ENCODE measurements at regions not wholly inside any gene's neighbourhood (a gene's known extent, or its start where the extent isn't known, plus 50 kb on each side); places are given as distances from the start of the nearest gene placed in this dataset.

DNA sequence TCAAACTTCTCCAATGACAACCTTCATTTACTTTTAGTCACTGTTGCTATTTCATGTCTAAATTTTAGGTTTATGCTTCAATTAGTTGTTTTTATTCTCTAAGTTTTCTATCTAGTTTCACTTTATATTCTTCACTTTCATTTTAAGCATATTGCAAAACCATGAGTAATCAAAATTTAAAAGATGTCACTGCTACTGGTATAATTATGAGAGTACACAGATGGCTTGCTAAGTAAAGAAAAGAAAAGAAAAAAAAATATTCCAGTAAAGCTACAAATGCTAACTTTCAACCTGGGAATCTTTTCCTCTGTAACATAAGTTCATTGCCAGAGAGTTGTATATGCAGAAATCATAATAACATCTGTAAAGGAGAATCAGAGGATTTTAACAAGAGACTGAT, 1624.7 kb downstream of the PCDH9 start:
- Histone ChIP-seq H3K23ac (ENCODE audit: insufficient read length, low read depth, low read length) (no peak overlapping the region), H4K91ac (ENCODE audit: insufficient read length, low read depth, low read length) (no peak overlapping the region), H3K79me1 (ENCODE audit: insufficient read depth, low read depth, low read length, poor library complexity, severe bottlenecking) (no peaks in the 10 kb centered on the region), H2BK5ac (ENCODE audit: insufficient read length, low read length) (no peak overlapping the region), H3K18ac (ENCODE audit: insufficient read length, low read depth, low read length) (no peak overlapping the region), H4K5ac (ENCODE audit: insufficient read length, low read depth, low read length) (no peak overlapping the region), H4K20me1 (ENCODE audit: control insufficient read depth, insufficient read depth, insufficient read length) (no peaks in the 10 kb centered on the region), H2BK20ac (ENCODE audit: low read depth, low read length, poor library complexity, severe bottlenecking) (no peak overlapping the region), H3K56ac (ENCODE audit: insufficient read length, low read depth, low read length) (no peak overlapping the region), H3T11ph (ENCODE audit: low read length) (no peak overlapping the region), H2BK15ac (ENCODE audit: low read depth, low read length) (no peak overlapping the region), H3K4me2 (ENCODE audit: insufficient read depth, insufficient read length, low read length) (no peak overlapping the region), H3K9me3 (ENCODE audit: control insufficient read depth, low read depth, low read length) (no peaks in the 10 kb centered on the region), H3K79me2 (ENCODE audit: insufficient read depth, low read length) (no peaks in the 10 kb centered on the region), H3K14ac (ENCODE audit: insufficient read depth, low read length) (no peak overlapping the region), H3K4ac (ENCODE audit: low read depth, low read length) (no peak overlapping the region), H3K4me1 (ENCODE audit: insufficient read depth, low read length) (no peaks in the 10 kb centered on the region), H3K27me3 (ENCODE audit: insufficient read depth, low read length) (no peaks in the 10 kb centered on the region), H3K9ac (ENCODE audit: extremely low read depth, insufficient read length, low read length) (no peak overlapping the region), H2AK5ac (ENCODE audit: insufficient read length, low read length) (no peak overlapping the region), H3K23me2 (ENCODE audit: insufficient read length, low read depth, low read length, poor library complexity, severe bottlenecking) (no peaks in the 10 kb centered on the region), H3K27ac (ENCODE audit: insufficient read length, low read depth, low read length) (no peak overlapping the region), H2AFZ (ENCODE audit: low read length) (no peak overlapping the region), H2BK120ac (ENCODE audit: low read depth, low read length, poor library complexity, severe bottlenecking) (no peak overlapping the region), H2BK12ac (ENCODE audit: insufficient read length, low read depth, low read length) (no peak overlapping the region), H4K8ac (replicated peaks; ENCODE audit: insufficient read length, low read depth, low read length) (no peak overlapping the region)
- Mint-ChIP-seq H3K4me3 (no peak overlapping the region), H3K4me1 (no peaks in the 10 kb centered on the region), H3K27me3 (ENCODE audit: low read depth) (no peaks in the 10 kb centered on the region), H3K27ac (no peak overlapping the region), H3K36me3 (ENCODE audit: insufficient read depth in 1 of 3, low read depth in 3 of 3) (no peaks in the 10 kb centered on the region; a peak in 1 of 7 replicates), H3K9me3 (peaks cover 0 to 2% of the 10 kb centered on the region in 2 experiments; a peak in 2 of 5 replicates)
- no peak for TF ChIP-seq CTCF (conservative IDR thresholded peaks at IDR 0.05)
- DNase-seq, result no peak
